Loucy (cell line): ENCODE measurements at regions not wholly inside any gene's neighbourhood (a gene's known extent, or its start where the extent isn't known, plus 50 kb on each side); places are given as distances from the start of the nearest gene placed in this dataset.

ENCODE experiments used
- H2AFZ ChIP-seq: fragments of 200-600 bp; sonication (generic); 2 replicates; pipeline ENCODE4 v1.6.0; 2016; ENCODE audit warnings: antibody characterized with exemption, mild to moderate bottlenecking, low read length, moderate library complexity
- H3F3A ChIP-seq: fragments of 200-600 bp; 2 replicates; pipeline ENCODE4 v1.6.0; 2016; ENCODE audit warnings: antibody characterized with exemption, low read depth, mild to moderate bottlenecking
- H3K27me3 ChIP-seq: fragments of 200-600 bp; sonication (generic); 2 replicates; pipeline ENCODE4 v1.6.1; 2014; ENCODE audit warnings: low read length, mild to moderate bottlenecking; ENCODE audit not compliant: insufficient read depth, poor library complexity, severe bottlenecking
- H3K36me3 ChIP-seq: fragments of 200-600 bp; sonication (generic); 2 replicates; pipeline ENCODE4 v1.6.1; 2016; ENCODE audit warnings: low read length; ENCODE audit not compliant: insufficient read depth
- H3K4me1 ChIP-seq: fragments of 200-600 bp; sonication (generic); 2 replicates; pipeline ENCODE4 v1.5.1; 2014; ENCODE audit warnings: low read length, mild to moderate bottlenecking; ENCODE audit not compliant: insufficient read depth, poor library complexity, severe bottlenecking
- H3K4me2 ChIP-seq: fragments of 200-600 bp; sonication (generic); 2 replicates; pipeline ENCODE4 v1.6.0; 2014; ENCODE audit warnings: antibody characterized with exemption, low read length, low read depth, mild to moderate bottlenecking; ENCODE audit not compliant: poor library complexity, severe bottlenecking
- H3K4me3 ChIP-seq: fragments of 200-600 bp; sonication (generic); 2 replicates; pipeline ENCODE4 v1.5.1; 2014; ENCODE audit warnings: low read length, mild to moderate bottlenecking, mixed read lengths; ENCODE audit not compliant: poor library complexity, severe bottlenecking
- H3K79me2 ChIP-seq: fragments of 200-600 bp; sonication (generic); 2 replicates; pipeline ENCODE4 v1.6.1; 2014; ENCODE audit warnings: low read length; ENCODE audit not compliant: insufficient read depth
- H3K9ac ChIP-seq: fragments of 200-600 bp; sonication (generic); 2 replicates; pipeline ENCODE4 v1.6.0; 2014; ENCODE audit warnings: mild to moderate bottlenecking, low read depth, low read length, moderate library complexity; ENCODE audit not compliant: poor library complexity, severe bottlenecking
- H3K9me2 ChIP-seq: fragments of 200-600 bp; sonication (generic); replicated peaks from 2 replicates; pipeline ENCODE4 v1.6.1; 2016; ENCODE audit warnings: low read depth, low read length, mixed read lengths
- H3K9me3 ChIP-seq: fragments of 200-600 bp; sonication (generic); 2 replicates; pipeline ENCODE4 v1.6.1; 2014; ENCODE audit warnings: mild to moderate bottlenecking, antibody characterized with exemption, low read length, low read depth; ENCODE audit not compliant: insufficient read depth
- H4K20me1 ChIP-seq: fragments of 200-600 bp; sonication (generic); 2 replicates; pipeline ENCODE4 v1.6.0; 2014; ENCODE audit warnings: antibody characterized with exemption, low read length, mild to moderate bottlenecking; ENCODE audit not compliant: insufficient read depth, poor library complexity, severe bottlenecking
- EZH2phosphoT487 ChIP-seq: fragments of 200-600 bp; IDR thresholded peaks from 2 replicates; pipeline ENCODE4 v1.6.1; 2018; ENCODE audit warnings: antibody characterized with exemption, mild to moderate bottlenecking, moderate library complexity, borderline replicate concordance
- TF ChIP-seq, protein P1 (sequence below): fragments of 200-600 bp; sonication (generic); conservative IDR thresholded peaks from 2 replicates; pipeline ENCODE4 v1.5.1; 2014; ENCODE audit warnings: mild to moderate bottlenecking, antibody characterized with exemption, low read length

DNA sequence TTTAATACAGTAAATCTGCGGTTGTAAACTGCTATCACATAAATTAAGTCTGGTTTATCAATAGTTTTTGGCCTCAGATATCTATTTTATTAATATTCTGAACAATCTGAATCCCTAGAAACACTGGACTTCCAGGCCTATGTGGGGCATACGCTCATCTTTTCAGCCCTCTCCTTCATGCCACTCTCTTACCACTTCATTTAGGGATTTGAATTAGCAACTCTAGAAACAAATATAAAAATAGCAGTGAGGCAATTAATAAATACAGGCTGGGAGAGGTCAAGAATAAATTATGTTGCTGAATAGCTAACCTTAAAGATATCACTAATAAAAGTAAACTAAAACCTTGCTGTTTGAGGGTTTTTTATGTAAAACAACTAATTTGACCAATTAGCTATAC lies 480.3 kb upstream of the CD180 start:
- Histone ChIP-seq H3K79me2 (no peaks in the 10 kb centered on the region), H3K4me2 (no peak overlapping the region), H2AFZ (no peak overlapping the region), H3K36me3 (no peaks in the 10 kb centered on the region), H3K4me1 (no peaks in the 10 kb centered on the region), H3K27me3 (no peaks in the 10 kb centered on the region), H3K4me3 (no peak overlapping the region), H3K9ac (no peak overlapping the region), H3F3A (no peaks in the 10 kb centered on the region), H3K9me3 (no peaks in the 10 kb centered on the region), H3K9me2 (no peaks in the 10 kb centered on the region), H4K20me1 (no peaks in the 10 kb centered on the region)
- TF ChIP-seq, protein P1, sequence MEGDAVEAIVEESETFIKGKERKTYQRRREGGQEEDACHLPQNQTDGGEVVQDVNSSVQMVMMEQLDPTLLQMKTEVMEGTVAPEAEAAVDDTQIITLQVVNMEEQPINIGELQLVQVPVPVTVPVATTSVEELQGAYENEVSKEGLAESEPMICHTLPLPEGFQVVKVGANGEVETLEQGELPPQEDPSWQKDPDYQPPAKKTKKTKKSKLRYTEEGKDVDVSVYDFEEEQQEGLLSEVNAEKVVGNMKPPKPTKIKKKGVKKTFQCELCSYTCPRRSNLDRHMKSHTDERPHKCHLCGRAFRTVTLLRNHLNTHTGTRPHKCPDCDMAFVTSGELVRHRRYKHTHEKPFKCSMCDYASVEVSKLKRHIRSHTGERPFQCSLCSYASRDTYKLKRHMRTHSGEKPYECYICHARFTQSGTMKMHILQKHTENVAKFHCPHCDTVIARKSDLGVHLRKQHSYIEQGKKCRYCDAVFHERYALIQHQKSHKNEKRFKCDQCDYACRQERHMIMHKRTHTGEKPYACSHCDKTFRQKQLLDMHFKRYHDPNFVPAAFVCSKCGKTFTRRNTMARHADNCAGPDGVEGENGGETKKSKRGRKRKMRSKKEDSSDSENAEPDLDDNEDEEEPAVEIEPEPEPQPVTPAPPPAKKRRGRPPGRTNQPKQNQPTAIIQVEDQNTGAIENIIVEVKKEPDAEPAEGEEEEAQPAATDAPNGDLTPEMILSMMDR = no peak
- TF ChIP-seq EZH2phosphoT487 = no peak

DNA sequence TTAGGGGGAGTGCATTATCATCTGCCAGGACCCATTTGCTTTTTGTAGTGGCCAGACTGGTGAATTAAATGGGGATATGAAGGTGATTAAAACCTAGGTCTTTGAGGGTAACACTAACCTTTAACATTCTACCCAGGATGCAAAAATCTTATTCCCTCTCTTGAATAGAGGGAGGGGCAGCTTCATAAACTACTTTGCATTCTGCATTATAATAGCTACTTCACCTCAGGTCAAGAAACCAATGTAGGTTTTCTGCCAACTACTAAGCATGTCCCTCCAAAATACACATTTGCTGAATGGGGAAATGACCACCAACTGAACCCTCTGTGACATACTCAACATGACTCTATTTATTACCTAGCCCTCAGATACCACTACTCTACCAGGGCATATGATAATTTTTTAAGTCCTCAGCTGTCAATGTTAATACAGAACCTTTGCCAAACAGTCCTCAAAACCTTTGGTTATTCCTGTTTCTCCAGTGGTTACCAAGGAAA lies 477.6 kb upstream of the CD180 start:
- H3K9me2 ChIP-seq = no peaks in the 10 kb centered on the region
- H3K36me3 ChIP-seq = no peaks in the 10 kb centered on the region
- no peak overlapping the region for H3K4me3 ChIP-seq
- TF ChIP-seq EZH2phosphoT487 = no peak
- TF ChIP-seq, protein P1 = no peak
- no peaks in the 10 kb centered on the region for H3F3A ChIP-seq
- H2AFZ ChIP-seq = no peak overlapping the region
- no peaks in the 10 kb centered on the region for H3K4me1 ChIP-seq
- H3K79me2 ChIP-seq = no peaks in the 10 kb centered on the region
- no peaks in the 10 kb centered on the region for H3K27me3 ChIP-seq
- H3K9ac ChIP-seq = no peak overlapping the region
- no peaks in the 10 kb centered on the region; the same call in 1 of the 2 replicates for H3K9me3 ChIP-seq
- H3K4me2 ChIP-seq = no peak overlapping the region
- no peaks in the 10 kb centered on the region for H4K20me1 ChIP-seq

DNA sequence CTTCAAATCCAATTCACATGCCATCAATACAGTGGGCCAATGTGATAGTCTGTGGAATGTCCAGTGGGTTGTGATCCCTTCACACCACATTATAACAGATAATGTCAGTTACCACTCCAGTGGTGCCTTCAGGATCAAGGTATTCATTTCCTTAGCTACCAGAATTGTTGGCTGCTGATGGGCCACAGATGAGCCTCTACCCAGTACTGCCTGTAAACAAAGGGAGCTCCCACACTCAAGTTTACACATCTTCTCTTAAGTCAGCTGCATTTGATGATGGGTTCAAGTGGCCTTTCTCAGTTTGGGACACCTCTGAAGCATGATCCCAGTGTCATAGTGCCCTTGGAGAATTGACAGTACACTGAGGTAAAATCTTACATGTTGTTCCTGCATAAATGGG lies 477.0 kb upstream of the CD180 start:
- Histone ChIP-seq H3K9me2 (no peaks in the 10 kb centered on the region), H3K79me2 (no peaks in the 10 kb centered on the region), H3K4me1 (no peaks in the 10 kb centered on the region), H3K27me3 (no peaks in the 10 kb centered on the region), H3F3A (no peaks in the 10 kb centered on the region), H3K4me3 (no peak overlapping the region), H2AFZ (no peak overlapping the region), H3K9ac (no peak overlapping the region), H3K4me2 (no peak overlapping the region), H4K20me1 (no peaks in the 10 kb centered on the region), H3K36me3 (no peaks in the 10 kb centered on the region), H3K9me3 (no peaks in the 10 kb centered on the region; the same call in 1 of the 2 replicates)
- TF ChIP-seq, protein P1 = no peak
- no peak for TF ChIP-seq EZH2phosphoT487
